ENCODE measurements at regions not wholly inside any gene's neighbourhood (a gene's known extent, or its start where the extent isn't known, plus 50 kb on each side); places are given as distances from the start of the nearest gene placed in this dataset.

- H3K9me3 Mint-ChIP-seq: no peaks in the 10 kb centered on the region
- no peak overlapping the region for H3K27ac Mint-ChIP-seq
- H3K36me3 Mint-ChIP-seq: no peaks in the 10 kb centered on the region
- no peak for TF ChIP-seq CTCF (conservative IDR thresholded peaks at IDR 0.05)
- no peak for DNase-seq (ENCODE audit: extremely low spot score, unreplicated experiment)
- peaks cover 35% of the 10 kb centered on the region for H3K4me1 Mint-ChIP-seq (ENCODE audit: unreplicated experiment)
- H3K4me3 Mint-ChIP-seq: peak overlapping the region; percentile 11
- peaks cover 36% of the 10 kb centered on the region for H3K27me3 Mint-ChIP-seq
These were observed 284.2 kb downstream of the NSG2 start for GRCh38 chr5:174329738-174330137.

- no peaks in the 10 kb centered on the region for H3K9me3 Mint-ChIP-seq
- H3K4me3 Mint-ChIP-seq: no peak overlapping the region
- H3K27me3 Mint-ChIP-seq: peaks cover 8% of the 10 kb centered on the region
- H3K36me3 Mint-ChIP-seq: no peaks in the 10 kb centered on the region
- DNase-seq (ENCODE audit: extremely low spot score, unreplicated experiment): no peak
- H3K4me1 Mint-ChIP-seq (ENCODE audit: unreplicated experiment): peaks cover 39% of the 10 kb centered on the region
- TF ChIP-seq CTCF (conservative IDR thresholded peaks at IDR 0.05): no peak
- H3K27ac Mint-ChIP-seq: no peak overlapping the region
These were observed 290.3 kb downstream of the NSG2 start for GRCh38 chr5:174335682-174336364.

GRCh38 chr5:174336479-174336878 lies 291.0 kb downstream of the NSG2 start:
- Mint-ChIP-seq H3K4me3 (peak overlapping the region; percentile 29), H3K36me3 (no peaks in the 10 kb centered on the region), H3K27me3 (peaks cover 4% of the 10 kb centered on the region), H3K4me1 (ENCODE audit: unreplicated experiment) (peaks cover 39% of the 10 kb centered on the region), H3K27ac (peak overlapping the region; percentile 77), H3K9me3 (no peaks in the 10 kb centered on the region)
- no peak for DNase-seq (ENCODE audit: extremely low spot score, unreplicated experiment)
- no peak for TF ChIP-seq CTCF (conservative IDR thresholded peaks at IDR 0.05)

GRCh38 chr5:174337276-174338184 lies 292.0 kb downstream of the NSG2 start:
- H3K4me3 Mint-ChIP-seq: peak overlapping the region; percentile 29
- H3K9me3 Mint-ChIP-seq: no peaks in the 10 kb centered on the region
- DNase-seq (ENCODE audit: extremely low spot score, unreplicated experiment): no peak
- peak overlapping the region; percentile 77 for H3K27ac Mint-ChIP-seq
- H3K27me3 Mint-ChIP-seq: no peaks in the 10 kb centered on the region
- no peaks in the 10 kb centered on the region for H3K36me3 Mint-ChIP-seq
- TF ChIP-seq CTCF (conservative IDR thresholded peaks at IDR 0.05): no peak
- H3K4me1 Mint-ChIP-seq (ENCODE audit: unreplicated experiment): peaks cover 35% of the 10 kb centered on the region

GRCh38 chr5:174338185-174339010 lies 292.9 kb downstream of the NSG2 start:
- Mint-ChIP-seq H3K27ac (peak overlapping the region; percentile 77), H3K4me1 (ENCODE audit: unreplicated experiment) (peaks cover 39% of the 10 kb centered on the region), H3K27me3 (peaks cover 4% of the 10 kb centered on the region), H3K4me3 (peak overlapping the region; percentile 29), H3K9me3 (no peaks in the 10 kb centered on the region), H3K36me3 (no peaks in the 10 kb centered on the region)
- no peak for DNase-seq (ENCODE audit: extremely low spot score, unreplicated experiment)
- no peak for TF ChIP-seq CTCF (conservative IDR thresholded peaks at IDR 0.05)
